Activated B cell treated with CpG ODN at 0.5 μM for 24 hours (primary cell): ENCODE measurements at regions not wholly inside any gene's neighbourhood (a gene's known extent, or its start where the extent isn't known, plus 50 kb on each side); places are given as distances from the start of the nearest gene placed in this dataset.

Source experiments
- ATAC-seq: fragments of 200-7000 bp; cut with Tn5 transposase; one replicate; pipeline ENCODE4 v1.10.0; 2021; ENCODE audit warnings: low read depth, mild to moderate bottlenecking, moderate library complexity
- CTCF ChIA-PET: fragments of 350-600 bp; sonication (Branson Sonifier 250); formaldehyde crosslinking; loops from one replicate; lab custom pipeline; 2021; ENCODE audit warnings: antibody characterized with exemption; lab: Charles Lee
- POLR2A ChIA-PET: fragments of 350-600 bp; sonication (Branson Sonifier 250); formaldehyde crosslinking; loops from one replicate; lab custom pipeline; 2021; ENCODE audit warnings: antibody characterized with exemption; lab: Charles Lee
- DNase-seq: peaks from one replicate; pipeline ENCODE4 v3.0.0; 2022
- H3K27ac Mint-ChIP-seq: one replicate; pipeline ENCODE4 v1.8.0; 2020; ENCODE audit warnings: mixed read lengths
- H3K27me3 Mint-ChIP-seq: one replicate; pipeline ENCODE4 v1.8.0; 2021; ENCODE audit warnings: mixed read lengths
- H3K36me3 Mint-ChIP-seq: one replicate; pipeline ENCODE4 v1.8.0; 2021; ENCODE audit warnings: low read depth, mixed read lengths
- H3K4me1 Mint-ChIP-seq: one replicate; pipeline ENCODE4 v1.8.0; 2021; ENCODE audit warnings: mixed read lengths
- H3K4me3 Mint-ChIP-seq: one replicate; pipeline ENCODE4 v1.8.0; 2020; ENCODE audit warnings: mild to moderate bottlenecking, mixed read lengths
- H3K9me3 Mint-ChIP-seq: one replicate; pipeline ENCODE4 v1.8.0; 2020; ENCODE audit warnings: mixed read lengths
- CTCF ChIP-seq: fragments of 200-600 bp; IDR thresholded peaks from one replicate; pipeline ENCODE4 v1.8.0; 2022; ENCODE audit warnings: antibody characterized with exemption, mild to moderate bottlenecking
- intact Hi-C: fragments of 100-400 bp; cut with micrococcal nuclease; formaldehyde crosslinking; loops from one replicate; pipeline ENCODE4 v1.15.1; 2024

GRCh38 chr14:41295734-41296133 is 310.9 kb upstream of the LRFN5 start:
- no peak overlapping the region for H3K4me3 Mint-ChIP-seq
- ATAC-seq (no peak), DNase-seq (no peak)
- H3K36me3 Mint-ChIP-seq: no peaks in the 10 kb centered on the region
- no peaks in the 10 kb centered on the region for H3K4me1 Mint-ChIP-seq
- ChIA-PET POLR2A (no interaction called here), CTCF (no interaction called here)
- H3K27me3 Mint-ChIP-seq: no peaks in the 10 kb centered on the region
- peaks cover 4% of the 10 kb centered on the region for H3K9me3 Mint-ChIP-seq
- TF ChIP-seq CTCF: no peak
- intact Hi-C loops: no loop called here
- no peak overlapping the region for H3K27ac Mint-ChIP-seq

- no peak for ATAC-seq
- H3K4me3 Mint-ChIP-seq: no peak overlapping the region
Measured at GRCh38 chr14:41289025-41289424, 317.7 kb upstream of the LRFN5 start.

GRCh38 chr14:41285186-41285748 is 321.4 kb upstream of the LRFN5 start:
- ChIA-PET CTCF (no interaction called here), POLR2A (no interaction called here)
- Mint-ChIP-seq H3K9me3 (peaks cover 4% of the 10 kb centered on the region), H3K27me3 (no peaks in the 10 kb centered on the region), H3K4me3 (no peak overlapping the region), H3K27ac (no peak overlapping the region), H3K4me1 (no peaks in the 10 kb centered on the region), H3K36me3 (no peaks in the 10 kb centered on the region)
- no peak for ATAC-seq
- intact Hi-C loops: no loop called here
- TF ChIP-seq CTCF: no peak
- DNase-seq: no peak

More at GRCh38 chr14:41289025-41289424, 317.7 kb upstream of the LRFN5 start:
- Mint-ChIP-seq H3K4me1 (no peaks in the 10 kb centered on the region), H3K27ac (no peak overlapping the region), H3K9me3 (peaks cover 8% of the 10 kb centered on the region), H3K27me3 (no peaks in the 10 kb centered on the region), H3K36me3 (no peaks in the 10 kb centered on the region)
- TF ChIP-seq CTCF: no peak
- CTCF ChIA-PET: no interaction called here
- DNase-seq: no peak
- intact Hi-C loops: no loop called here
- POLR2A ChIA-PET: no interaction called here

GRCh38 chr14:41280745-41281144 is 325.9 kb upstream of the LRFN5 start:
- DNase-seq (no peak), ATAC-seq (no peak)
- intact Hi-C loops: no loop called here
- Mint-ChIP-seq H3K36me3 (no peaks in the 10 kb centered on the region), H3K4me3 (no peak overlapping the region), H3K9me3 (peaks cover 2% of the 10 kb centered on the region), H3K27me3 (no peaks in the 10 kb centered on the region), H3K27ac (no peak overlapping the region), H3K4me1 (no peaks in the 10 kb centered on the region)
- POLR2A ChIA-PET: no interaction called here
- TF ChIP-seq CTCF: no peak
- CTCF ChIA-PET: no interaction called here

GRCh38 chr14:41277450-41277849 is 329.2 kb upstream of the LRFN5 start:
- Mint-ChIP-seq H3K9me3 (peaks cover 2% of the 10 kb centered on the region), H3K27me3 (no peaks in the 10 kb centered on the region), H3K4me3 (no peak overlapping the region), H3K36me3 (no peaks in the 10 kb centered on the region), H3K27ac (no peak overlapping the region), H3K4me1 (no peaks in the 10 kb centered on the region)
- ChIA-PET POLR2A (no interaction called here), CTCF (no interaction called here)
- no peak for DNase-seq
- TF ChIP-seq CTCF: no peak
- no peak for ATAC-seq
- intact Hi-C loops: no loop called here
